Thyroid gland (tissue), 4 donors: ENCODE measurements at regions not wholly inside any gene's neighbourhood (a gene's known extent, or its start where the extent isn't known, plus 50 kb on each side); places are given as distances from the start of the nearest gene placed in this dataset.

Experiments used
- DNase-seq, 2 donors: peaks; one replicate each; pipeline ENCODE4 v3.0.0-alpha.2; 2019
- H3K27ac ChIP-seq, 3 donors: fragments of 200-600 bp; sonication (generic); 1 replicate in 2 of 3; 2 replicates in 1 of 3; pipeline ENCODE4 v1.5.1; 2016 to 2019; ENCODE audit warnings: mild to moderate bottlenecking in 1 of 3, moderate library complexity in 1 of 3
- H3K27me3 ChIP-seq: fragments of 200-600 bp; sonication (generic); one replicate; pipeline ENCODE4 v1.5.1; 2019
- H3K36me3 ChIP-seq, 2 donors: fragments of 200-600 bp; sonication (generic); one replicate each; pipeline ENCODE4 v1.5.1; 2016 to 2019
- H3K4me1 ChIP-seq, 2 donors: fragments of 200-600 bp; sonication (generic); one replicate each; pipeline ENCODE4 v1.5.1; 2017 to 2019
- H3K4me3 ChIP-seq, 3 donors: fragments of 200-600 bp; sonication (generic); replicated peaks in 1 of 3; 1 replicate in 2 of 3; 2 replicates in 1 of 3; pipeline ENCODE4 v1.5.1; 2016; ENCODE audit warnings: mild to moderate bottlenecking in 1 of 3
- H3K9me3 ChIP-seq: fragments of 200-600 bp; sonication (generic); one replicate; pipeline ENCODE4 v1.5.1; 2017
- CTCF ChIP-seq, 6 experiments: fragments of 200-600 bp in 3 of 6; fragments of 450-650 bp in 3 of 6; sonication (generic) in 3 of 6; IDR thresholded peaks; one replicate each; pipeline ENCODE4 v1.5.1; 2016 to 2019; ENCODE audit warnings: antibody characterized with exemption in 6 of 6, mild to moderate bottlenecking in 2 of 6, inconsistent platforms in 1 of 6, moderate library complexity in 1 of 6
- POLR2A ChIP-seq, 2 donors: fragments of 450-650 bp; IDR thresholded peaks; one replicate each; pipeline ENCODE4 v1.6.1; 2017; ENCODE audit warnings: antibody characterized with exemption in 2 of 2, mild to moderate bottlenecking in 2 of 2, moderate library complexity in 1 of 2
- WGBS, 2 donors: methylation state at CpG; one replicate each; pipeline ENCODE4 v1.1.5; 2017; 5-methylcytosine and 5-hydroxymethylcytosine counted together
- intact Hi-C: fragments of 100-400 bp; cut with DNase I; formaldehyde crosslinking; loops from one replicate; pipeline ENCODE4 v1.15.1; 2023

- WGBS, 2 donors = 90 to 91% methylated on average over 2 of the region's 2 CpGs
- DNase-seq = no peak
These were observed 282.5 kb upstream of the PLXNA2 start for GRCh38 chr1:208526613-208527125.

GRCh38 chr1:208527156-208527555, 283.0 kb upstream of the PLXNA2 start:
- Histone ChIP-seq H3K27ac (no peak overlapping the region), H3K27me3 (no peaks in the 10 kb centered on the region), H3K36me3 (no peaks in the 10 kb centered on the region), H3K9me3 (no peaks in the 10 kb centered on the region), H3K4me3 (no peak overlapping the region), H3K4me1 (peaks cover 0 to 5% of the 10 kb centered on the region in 2 donors)
- intact Hi-C loops = no loop called here
- TF ChIP-seq CTCF (IDR thresholded peaks at IDR 0.05) (no peak), POLR2A (IDR thresholded peaks at IDR 0.05) (no peak)
- 86 to 92% methylated on average over 5 of the region's 5 CpGs for WGBS, 2 donors
- no peak for DNase-seq

More at GRCh38 chr1:208526613-208527125, 282.5 kb upstream of the PLXNA2 start:
- Histone ChIP-seq H3K4me3 (no peak overlapping the region), H3K36me3 (no peaks in the 10 kb centered on the region), H3K9me3 (no peaks in the 10 kb centered on the region), H3K27ac (no peak overlapping the region), H3K27me3 (no peaks in the 10 kb centered on the region), H3K4me1 (peaks cover 0 to 5% of the 10 kb centered on the region in 2 donors)
- intact Hi-C loops = no loop called here
- TF ChIP-seq POLR2A (IDR thresholded peaks at IDR 0.05) (no peak), CTCF (IDR thresholded peaks at IDR 0.05) (no peak)

- Histone ChIP-seq H3K4me1 (peaks cover 0 to 5% of the 10 kb centered on the region in 2 donors), H3K4me3 (no peak overlapping the region), H3K27ac (no peak overlapping the region), H3K27me3 (no peaks in the 10 kb centered on the region), H3K36me3 (no peaks in the 10 kb centered on the region), H3K9me3 (no peaks in the 10 kb centered on the region)
- no peak for DNase-seq
- TF ChIP-seq POLR2A (IDR thresholded peaks at IDR 0.05) (no peak), CTCF (IDR thresholded peaks at IDR 0.05) (no peak)
- WGBS, 2 donors = 67 to 70% methylated on average over 13 of the region's 13 CpGs
- intact Hi-C loops = no loop called here
These were observed 284.5 kb upstream of the PLXNA2 start for GRCh38 chr1:208528578-208529240.

- Histone ChIP-seq H3K9me3 (no peaks in the 10 kb centered on the region), H3K4me3 (no peak overlapping the region), H3K4me1 (peaks cover 0 to 5% of the 10 kb centered on the region in 2 donors), H3K27ac (no peak overlapping the region), H3K27me3 (no peaks in the 10 kb centered on the region), H3K36me3 (no peaks in the 10 kb centered on the region)
- intact Hi-C loops = no loop called here
- TF ChIP-seq CTCF (IDR thresholded peaks at IDR 0.05) (no peak), POLR2A (IDR thresholded peaks at IDR 0.05) (no peak)
- 69 to 70% methylated on average over 11 of the region's 11 CpGs for WGBS, 2 donors
- peak; percentile 53 to 61 for DNase-seq
These were observed 287.0 kb upstream of the PLXNA2 start for GRCh38 chr1:208531003-208531750.
